ELR (cell line): ENCODE measurements at regions not wholly inside any gene's neighbourhood (a gene's known extent, or its start where the extent isn't known, plus 50 kb on each side); places are given as distances from the start of the nearest gene placed in this dataset.
"Not testable (repeated sequence)": the region's sequence is repeated elsewhere in the genome, so short reads cannot be mapped to it uniquely, and the experiment has no call there.

Experiments used
- DNase-seq: peaks from one replicate; pipeline ENCODE4 v3.0.0-alpha.2; 2015; ENCODE audit warnings: low read depth

DNA sequence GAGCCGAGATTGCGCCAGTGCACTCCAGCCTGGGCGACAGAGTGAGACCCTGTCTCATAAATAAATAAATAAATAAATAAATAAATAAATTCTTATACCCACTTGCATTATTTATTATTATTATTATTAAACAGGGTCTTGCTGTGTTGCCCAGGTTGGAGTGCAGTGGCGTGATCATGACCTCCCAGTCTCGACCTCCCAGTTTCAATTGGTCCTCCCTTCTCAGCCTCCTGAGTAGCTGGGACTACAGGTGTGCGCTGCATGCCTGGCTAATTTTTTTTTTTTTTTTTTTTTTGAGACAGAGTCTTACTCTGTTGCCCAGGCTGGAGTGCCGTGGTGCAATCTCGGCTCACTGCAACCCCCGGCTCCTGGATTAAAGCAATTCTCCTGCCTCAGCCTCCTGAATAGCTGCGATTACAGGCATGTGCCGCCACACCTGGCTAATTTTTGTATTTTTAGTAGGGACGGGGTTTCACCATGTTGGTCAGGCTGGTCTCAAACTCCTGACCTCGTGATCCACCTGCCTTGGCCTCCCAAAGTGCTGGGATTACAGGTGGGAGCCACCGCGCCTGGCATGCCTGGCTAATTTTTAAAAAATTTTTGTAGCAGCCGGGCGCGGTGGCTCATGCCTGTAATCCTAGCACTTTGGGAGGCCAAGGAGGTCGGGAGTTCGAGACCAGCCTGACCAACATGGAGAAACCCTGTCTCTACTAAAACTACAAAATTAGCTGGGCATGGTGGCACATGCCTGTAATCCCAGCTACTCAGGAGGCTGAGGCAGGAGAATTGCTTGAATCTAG, 150.2 kb downstream of the SEC14L1 start:
- not testable (repeated sequence) for DNase-seq

DNA sequence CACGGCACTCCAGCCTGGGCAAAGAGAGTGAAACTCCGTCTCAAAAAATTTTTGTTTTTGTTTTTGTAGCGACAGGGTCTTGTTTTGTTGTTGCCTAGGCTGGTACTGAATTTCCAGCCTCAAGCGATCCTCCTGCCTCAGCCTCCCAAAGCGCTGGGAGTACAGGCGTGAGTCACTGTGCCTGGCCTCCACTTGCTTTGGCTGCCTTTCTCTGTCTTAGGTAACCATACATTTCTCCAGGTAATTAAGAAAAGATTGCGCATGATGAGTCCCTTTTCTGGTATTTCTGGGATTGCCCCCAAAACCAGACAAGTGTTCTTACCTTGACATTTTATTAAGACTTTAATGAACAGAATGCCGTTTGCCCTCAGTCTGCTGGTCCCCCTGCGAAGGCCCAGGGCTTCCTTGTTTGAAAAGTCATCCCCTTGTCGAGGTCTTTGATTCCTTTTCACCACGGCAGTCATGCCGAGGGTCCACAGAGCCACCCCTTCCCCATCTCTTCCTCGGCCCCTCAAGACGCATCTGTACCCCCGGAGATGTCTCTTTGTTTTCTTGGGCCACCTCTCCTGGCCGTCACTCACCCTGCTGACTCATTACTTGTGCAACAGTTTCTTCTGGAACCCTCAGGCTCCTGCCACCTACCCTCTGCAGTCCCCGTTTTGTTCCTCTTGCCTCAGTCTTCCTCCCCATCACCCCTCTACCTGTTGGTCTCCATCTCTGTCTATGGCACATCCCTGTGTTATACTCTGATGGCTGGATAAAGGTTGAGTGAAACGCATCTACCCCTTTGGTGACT, 151.0 kb downstream of the SEC14L1 start:
- no peak for DNase-seq

DNA sequence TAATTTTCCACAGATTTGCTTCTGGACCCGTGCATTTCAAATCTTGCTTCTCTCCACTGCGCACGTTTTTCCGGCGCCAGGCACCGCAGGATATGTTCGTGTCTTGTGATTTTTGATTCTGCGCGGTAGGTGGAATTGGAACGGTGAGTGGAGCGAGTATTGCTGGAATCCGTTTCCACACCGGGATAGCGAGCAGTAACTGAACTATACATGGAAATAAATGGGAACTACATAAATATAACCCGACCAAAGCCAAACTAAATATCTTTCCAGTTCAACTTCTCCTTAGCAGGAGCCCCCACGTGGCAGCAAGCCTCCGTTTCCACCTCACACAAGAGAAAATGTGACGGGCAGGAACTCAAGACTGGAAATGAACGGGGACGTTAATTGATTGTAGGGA, 154.0 kb downstream of the SEC14L1 start:
- no peak for DNase-seq

DNA sequence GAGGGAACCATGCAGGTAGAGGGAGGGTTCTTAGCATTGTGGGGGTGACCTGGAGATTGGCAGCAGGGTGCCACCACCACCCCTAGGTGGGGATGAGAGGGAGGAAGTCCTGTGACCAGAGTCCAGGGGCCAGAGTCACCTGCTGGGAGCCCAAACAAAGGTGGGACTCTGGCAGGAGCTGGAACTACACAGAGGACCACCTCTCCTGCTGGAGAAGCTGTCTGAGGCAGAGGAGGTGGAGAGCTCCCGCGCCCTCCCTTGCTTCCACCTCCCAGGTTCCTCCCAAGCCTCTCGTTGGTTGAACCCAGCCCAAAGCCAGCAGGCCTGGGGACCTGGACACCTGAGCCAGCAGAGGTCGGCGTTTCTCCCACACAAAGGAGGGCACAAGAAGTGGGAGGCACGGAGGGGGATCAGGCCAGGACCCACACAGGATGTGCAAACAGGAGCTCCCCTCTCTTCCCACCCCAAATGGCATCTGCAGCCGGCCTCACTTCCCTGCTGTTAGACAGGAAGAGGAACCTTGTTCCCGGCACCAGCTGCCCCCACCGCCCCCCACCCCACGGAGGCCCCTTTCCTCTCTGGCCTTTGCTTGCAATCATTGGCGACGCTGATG, 154.6 kb downstream of the SEC14L1 start:
- no peak for DNase-seq

DNA sequence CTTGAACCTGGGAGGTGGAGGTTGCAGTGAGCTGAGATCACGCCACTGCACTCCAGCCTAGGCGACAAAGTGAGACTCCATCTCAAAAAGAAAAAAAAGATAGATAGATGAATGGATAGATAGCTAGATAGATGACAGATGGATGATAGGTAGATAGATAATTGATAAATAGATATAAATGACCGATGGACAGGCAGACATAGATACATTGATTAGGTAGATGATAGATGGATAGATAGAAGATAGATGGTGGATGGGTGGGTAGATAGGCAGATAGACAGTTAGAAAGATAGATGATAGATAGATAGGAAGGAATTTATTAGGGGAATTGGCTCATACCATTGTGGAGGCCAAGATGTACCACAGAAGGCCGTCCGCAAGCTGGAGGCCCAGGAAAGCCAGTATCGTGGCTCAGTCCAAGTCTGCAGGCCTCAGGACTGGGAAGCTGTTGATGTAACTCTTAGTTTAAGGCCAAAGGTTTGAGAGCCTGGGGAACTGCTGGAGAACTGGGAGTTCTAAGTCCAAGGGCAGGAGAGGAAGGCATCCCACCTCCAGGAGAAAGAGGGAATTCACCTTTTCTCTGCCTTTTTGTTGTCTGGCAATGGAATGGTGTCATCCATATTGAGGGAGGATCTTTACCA, 156.1 kb downstream of the SEC14L1 start:
- no peak for DNase-seq

DNA sequence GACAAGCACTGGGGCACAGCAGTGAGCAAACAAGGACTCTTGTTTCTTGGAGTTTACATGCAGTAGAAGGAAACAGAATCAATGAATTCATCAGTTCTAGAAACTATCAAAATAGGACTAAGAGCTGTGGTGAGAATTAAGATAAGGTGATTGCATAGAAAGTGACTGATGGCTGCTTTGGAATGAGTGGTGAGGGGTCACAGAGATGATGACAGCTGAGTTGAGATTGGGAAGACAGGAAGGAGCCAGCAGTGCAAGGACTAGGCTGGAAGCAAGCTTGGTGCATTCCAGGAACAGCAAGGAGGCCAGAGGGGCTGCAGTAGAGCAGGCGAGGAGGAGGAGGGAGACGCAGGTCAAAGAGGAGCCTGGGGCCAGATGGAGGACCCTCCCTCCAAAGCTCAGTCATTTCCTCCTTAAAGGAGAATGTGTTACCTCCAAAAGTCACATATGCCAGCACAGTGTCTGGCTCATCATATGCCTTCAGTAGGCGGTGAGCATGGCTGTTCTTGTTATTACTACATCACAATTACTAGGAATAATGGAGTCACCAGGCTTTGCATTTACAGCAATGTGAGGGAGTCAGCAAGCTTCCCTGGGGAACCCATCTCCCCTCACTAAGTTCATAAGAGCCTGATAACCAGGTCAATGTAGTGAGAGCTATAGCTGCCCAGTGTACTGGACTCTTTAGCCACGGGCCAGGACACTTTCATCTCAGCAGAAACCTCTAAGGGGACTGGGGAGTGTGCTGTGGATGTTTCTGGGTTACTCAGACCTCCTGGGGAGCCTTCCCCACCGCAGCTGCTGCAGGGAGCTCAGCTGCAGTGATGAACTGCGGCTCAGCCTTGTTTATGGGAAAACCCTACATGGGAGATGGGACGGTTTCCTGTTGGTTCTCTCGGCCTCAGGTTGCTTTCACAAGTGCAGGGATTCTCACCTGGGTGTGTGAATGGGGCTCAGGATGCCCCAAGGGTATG, 157.2 kb downstream of the SEC14L1 start:
- DNase-seq: no peak

DNA sequence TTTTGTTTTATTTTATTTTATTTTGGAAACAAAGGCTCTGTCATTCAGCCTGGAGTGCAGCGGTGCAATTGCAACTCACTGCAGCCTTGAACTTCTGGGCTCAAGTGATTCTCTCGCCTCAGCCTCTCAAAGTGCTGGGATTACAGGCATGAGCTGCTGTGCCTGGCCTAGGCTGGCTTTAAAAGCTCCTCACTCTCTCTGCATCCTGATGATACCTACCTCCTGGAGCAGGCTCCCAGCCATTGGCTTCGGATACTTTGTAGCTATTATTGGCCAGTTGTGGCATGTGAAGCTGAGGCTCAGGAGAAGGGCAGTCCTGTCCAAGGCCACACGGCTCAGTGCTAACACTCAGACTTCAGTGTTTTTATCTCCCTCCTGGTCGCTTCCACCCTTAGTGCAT, 158.0 kb downstream of the SEC14L1 start:
- no peak for DNase-seq

DNA sequence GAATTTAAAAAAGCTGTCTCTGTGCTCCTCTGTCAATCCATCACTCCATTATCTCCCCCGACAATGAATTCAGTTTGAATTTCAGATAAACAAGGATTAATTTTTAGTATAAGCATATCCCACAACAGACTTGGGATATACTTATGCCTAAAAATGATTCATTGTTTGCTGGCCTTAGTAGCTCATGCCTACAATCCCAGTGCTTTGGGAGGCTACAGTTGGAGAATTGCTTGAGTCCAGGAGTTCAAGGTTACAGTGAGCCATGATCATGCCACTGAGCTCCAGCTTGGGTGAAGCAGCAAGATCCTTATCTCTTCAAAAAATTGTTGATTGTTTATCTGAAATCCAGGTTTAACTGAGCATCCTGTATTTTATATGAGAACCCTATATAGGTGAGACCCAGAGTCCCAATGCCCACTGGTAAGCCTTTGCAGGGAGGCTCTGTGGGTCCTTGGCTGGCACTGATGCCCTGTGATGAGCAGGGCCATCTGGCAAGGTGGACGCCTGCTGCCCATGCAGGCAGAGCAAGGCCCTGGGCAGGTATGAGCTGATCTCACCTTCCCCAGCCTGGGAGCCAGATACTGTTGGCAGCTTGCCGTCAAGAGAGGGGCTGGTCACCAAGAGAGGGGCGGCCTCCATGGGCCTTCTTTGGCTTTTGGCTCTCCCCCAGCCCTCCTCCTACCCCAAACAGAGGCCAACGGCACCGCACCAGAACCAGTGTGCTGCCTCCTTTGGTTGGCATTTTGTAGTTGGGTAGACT, 158.7 kb downstream of the SEC14L1 start:
- DNase-seq: no peak

DNA sequence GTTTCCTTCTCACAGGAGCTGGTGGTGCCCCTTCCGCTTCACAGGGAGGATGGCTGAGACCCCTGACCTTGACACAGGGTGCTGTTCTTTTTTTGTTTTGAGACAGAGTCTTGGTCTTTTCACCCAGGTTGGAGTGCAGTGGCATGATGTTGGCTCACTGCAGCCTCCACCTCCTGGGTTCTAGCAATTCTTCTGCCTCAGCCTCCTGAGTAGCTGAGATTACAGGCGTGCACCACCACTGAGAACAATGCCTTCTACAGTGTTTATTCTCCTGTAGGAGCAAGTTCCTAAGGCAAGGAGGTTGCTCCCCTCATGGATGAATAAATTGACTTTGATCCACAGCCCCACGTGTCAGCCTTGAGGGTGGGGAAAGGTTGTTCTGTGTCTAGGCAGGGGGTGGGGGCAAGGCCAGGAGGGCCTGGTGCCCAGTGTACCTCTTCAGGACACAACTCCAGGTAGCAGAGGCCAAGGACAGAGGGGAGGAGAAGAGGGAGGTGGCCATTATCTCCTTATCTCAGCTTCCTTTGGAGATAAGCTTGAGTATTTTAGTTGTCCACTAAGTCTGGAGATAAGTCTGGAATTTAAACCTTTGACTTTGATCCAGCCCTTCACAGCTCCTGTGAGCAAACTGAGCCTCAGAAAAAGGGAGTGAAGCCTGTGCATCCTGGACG, 159.4 kb downstream of the SEC14L1 start:
- DNase-seq: no peak

DNA sequence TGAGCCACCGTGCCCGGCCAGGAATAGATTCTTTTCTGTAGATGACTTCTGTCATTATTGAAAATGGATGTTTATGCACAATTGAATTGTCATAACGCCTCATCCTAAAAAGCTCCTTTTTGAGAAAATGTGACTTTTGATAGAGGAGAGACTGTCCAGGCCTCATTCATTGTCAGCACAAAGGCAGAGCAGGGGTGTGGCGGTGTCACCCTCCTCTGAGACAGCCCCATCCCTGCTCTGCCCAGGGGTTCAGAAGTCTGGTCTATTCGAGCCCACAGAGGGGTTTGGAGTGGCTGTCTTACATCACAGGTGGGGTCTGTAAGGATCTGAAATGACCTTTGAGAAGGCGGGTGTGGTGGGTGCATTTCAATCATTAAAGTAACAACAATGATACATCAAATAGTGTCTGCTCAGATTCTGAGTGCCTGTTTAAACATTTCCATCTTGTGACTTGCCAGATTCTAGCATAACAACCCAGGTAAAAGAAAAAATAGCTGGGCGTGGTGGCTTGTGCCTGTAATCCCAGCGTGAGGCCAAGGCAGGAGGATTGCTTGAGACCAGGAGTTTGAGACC, 161.0 kb downstream of the SEC14L1 start:
- DNase-seq: no peak

DNA sequence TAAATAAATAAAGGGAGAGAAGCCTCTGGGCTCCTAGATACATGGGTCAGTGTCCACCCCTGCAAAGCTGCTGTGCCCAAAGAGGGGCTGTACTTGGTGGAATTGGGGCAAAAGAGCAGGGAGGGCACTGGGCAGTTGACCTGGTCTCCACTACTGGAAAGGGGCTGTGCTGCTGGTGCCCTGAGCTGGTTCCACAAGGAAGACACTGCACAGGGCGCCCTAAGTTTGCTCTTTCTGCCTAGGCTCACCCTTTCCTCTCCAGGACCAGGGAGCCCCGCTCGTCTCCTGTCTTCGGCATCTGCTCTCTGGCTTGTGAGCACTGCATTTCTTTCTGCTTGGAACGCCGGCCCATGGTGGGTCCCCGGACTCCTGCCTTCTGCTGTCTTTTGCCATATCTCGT, 161.9 kb downstream of the SEC14L1 start:
- no peak for DNase-seq

DNA sequence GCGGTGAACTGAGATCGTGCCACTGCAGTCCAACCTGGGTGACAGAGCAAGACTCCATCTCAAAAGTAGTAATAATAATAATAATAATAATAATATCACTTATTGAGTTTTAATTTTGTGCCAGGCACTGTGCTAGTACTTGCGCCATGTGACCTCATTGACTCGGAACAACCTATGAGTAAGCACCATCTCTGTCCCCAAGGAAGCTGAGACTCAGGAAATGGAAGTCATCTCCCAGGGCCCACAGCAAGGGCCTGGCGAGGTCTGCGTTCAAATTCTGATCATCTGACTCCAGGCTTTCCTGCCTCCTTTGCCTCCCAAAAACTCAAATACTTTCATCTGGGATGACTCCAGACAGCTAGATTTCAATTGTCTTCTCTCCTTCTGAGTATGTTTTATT, 162.9 kb downstream of the SEC14L1 start:
- peak; percentile 77 for DNase-seq

DNA sequence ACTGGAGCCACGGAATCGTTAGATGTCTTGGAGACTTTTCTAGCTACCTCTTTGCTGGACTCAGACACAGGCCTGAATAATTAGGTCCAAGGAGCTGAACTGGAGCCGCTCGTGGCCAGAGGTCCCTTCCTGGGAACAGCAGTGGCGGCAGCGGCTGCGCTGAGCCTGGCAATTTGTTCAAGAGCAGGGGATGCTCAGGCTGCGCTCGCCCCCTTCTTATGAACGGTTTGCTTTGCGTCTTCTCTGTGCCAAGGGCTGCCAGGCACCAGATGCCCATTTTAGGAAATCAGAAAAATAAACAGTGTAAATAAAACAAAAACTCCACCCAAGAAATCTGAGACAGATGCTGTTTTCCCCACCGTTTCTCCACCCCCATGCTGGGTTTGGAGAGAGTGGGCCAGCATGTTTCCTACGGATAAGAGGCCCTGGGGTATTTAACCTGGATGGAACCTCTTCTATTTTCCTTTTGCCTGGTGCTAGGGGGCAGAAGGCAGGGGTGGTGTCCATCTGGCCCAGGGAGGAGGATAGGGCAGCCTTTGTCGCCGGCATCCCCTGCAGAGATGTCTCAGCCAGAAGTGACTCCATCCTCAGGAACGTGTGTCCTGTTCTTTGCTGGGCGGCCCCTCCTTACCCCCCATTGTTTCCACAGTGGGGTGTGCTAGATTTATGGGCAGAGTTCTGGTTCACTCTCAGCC, 163.4 kb downstream of the SEC14L1 start:
- peak; percentile 71 for DNase-seq

DNA sequence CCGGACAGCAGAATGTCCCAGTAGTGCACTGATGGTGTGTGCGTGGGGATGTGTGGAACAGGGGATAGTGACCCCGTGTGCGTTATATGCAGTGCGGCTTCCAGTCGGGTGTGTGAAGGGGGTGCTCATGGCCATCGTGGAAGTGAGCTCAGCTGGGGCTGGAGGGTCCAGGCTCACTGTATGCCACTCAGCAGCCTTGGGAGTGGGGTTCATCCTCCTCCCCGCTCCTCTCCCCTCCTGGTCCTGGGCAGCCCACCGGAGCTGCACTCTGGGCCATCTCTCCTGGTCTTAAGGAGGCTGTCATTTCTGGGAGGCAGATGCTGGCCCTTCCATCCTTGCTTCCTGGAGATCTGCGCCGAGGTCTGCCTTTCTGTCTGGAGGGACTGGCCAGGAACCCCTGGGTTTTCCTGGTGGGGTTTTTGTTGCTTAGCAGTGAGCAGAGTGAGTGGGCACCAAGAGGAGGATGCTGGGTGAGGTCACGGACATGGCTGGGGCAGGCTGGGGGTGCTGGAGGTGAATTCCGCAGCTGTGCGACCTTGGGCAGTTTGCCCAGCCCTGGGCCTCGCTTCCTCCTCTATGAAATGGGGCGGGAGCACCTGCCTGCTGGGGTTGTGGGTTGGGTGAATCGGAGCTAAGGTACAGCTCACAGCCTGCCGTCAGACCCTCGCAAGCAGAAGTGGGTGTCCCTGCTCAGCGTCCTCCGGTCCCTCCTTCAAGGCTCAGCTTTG, 164.1 kb downstream of the SEC14L1 start:
- no peak for DNase-seq

DNA sequence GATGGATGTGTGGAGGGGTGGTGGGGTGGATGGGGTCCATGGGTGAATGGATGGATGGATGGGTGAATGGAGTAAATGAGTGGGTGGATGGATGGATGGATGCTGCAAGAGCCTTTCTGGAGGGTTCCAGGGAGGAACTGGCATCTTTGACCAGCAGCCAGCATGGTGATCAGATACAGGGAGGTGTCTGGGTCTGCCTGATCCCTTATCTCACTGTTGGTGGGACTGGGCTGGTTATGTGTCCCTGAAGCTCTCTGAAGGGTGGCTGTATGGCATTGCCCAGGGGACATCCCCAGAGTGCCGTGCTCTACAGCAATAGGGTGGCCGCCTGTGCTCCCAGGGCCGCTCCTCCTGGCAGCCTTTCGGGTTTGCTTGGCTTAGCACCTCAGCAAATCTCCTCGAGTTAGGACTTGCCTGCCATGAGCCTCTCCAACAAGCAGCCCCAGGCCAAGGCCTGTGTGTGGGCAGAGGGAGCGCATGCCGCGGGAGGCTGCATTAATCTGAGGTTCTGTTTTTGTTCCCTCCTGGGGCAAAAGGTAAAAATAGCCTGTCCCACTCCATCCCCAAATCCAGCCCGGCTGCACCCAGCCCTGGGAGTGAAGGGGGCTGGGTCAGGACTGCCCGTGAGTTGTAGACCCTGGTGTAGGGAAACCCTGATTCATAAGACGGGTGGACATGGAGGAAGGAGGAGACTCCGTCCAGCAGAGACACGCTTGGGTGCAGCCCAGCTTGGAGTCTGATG, 165.4 kb downstream of the SEC14L1 start:
- no peak for DNase-seq

DNA sequence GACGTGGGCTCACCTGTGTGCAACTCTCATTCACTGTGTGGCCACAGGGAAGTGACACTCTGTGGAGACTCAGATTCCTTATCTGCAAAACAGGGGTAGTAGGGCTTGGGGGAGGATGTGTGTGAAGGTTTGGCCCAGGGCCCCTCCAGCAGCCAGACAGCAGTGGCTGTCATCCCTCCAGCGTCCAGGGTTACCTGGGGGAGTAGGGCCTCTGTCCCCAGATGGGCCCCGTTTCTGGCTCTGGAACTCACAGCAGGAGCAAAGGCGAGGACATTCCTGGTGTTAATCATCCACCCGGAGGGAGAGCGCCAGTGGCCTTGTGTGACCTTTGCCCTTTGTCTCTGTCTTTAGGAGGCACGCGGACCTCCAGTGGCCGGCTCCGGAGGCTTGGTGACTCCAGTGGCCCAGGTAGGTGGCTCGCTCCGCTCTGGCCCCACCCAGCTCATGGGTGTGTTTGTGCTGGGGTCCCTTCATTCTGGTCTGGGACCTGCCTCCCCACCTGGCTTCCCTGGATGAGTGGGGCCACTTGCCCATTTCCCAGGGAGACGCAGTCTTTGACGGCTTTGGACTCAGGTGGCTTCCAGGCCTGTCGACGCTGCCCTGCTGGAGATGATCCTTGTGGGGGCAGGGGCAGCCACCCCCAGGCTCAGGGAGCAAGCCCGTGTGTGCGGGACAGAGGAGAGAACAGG, 166.2 kb downstream of the SEC14L1 start:
- DNase-seq: no peak
